Renal pelvis (tissue), 1 donor: ENCODE measurements at regions not wholly inside any gene's neighbourhood (a gene's known extent, or its start where the extent isn't known, plus 50 kb on each side); places are given as distances from the start of the nearest gene placed in this dataset.

Source experiments
- DNase-seq: peaks from one replicate; pipeline ENCODE4 v3.0.0-alpha.2; 2013

- DNase-seq: no peak
Measured at GRCh38 chr6:44500074-44500473, 112.6 kb downstream of the CDC5L start.

GRCh38 chr6:44503471-44503870 lies 116.0 kb downstream of the CDC5L start:
- DNase-seq: no peak

GRCh38 chr6:44504301-44504791 lies 116.8 kb downstream of the CDC5L start:
- DNase-seq: peak; percentile 82

GRCh38 chr6:44505751-44506150 lies 118.2 kb downstream of the CDC5L start:
- no peak for DNase-seq

- no peak for DNase-seq
Measured at GRCh38 chr6:44507014-44507413, 119.5 kb downstream of the CDC5L start.

GRCh38 chr6:44508646-44509045 lies 121.1 kb downstream of the CDC5L start:
- no peak for DNase-seq

GRCh38 chr6:44511126-44511525 lies 123.6 kb downstream of the CDC5L start:
- no peak for DNase-seq

- no peak for DNase-seq
Measured at GRCh38 chr6:44512868-44513741, 125.6 kb downstream of the CDC5L start.

- DNase-seq: no peak
Measured at GRCh38 chr6:44514085-44514484, 126.6 kb downstream of the CDC5L start.

GRCh38 chr6:44514576-44515193 lies 127.2 kb downstream of the CDC5L start:
- no peak for DNase-seq

GRCh38 chr6:44522871-44523270 lies 135.4 kb downstream of the CDC5L start:
- no peak for DNase-seq

- DNase-seq: no peak
Measured at GRCh38 chr6:44524476-44525227, 137.1 kb downstream of the CDC5L start.

GRCh38 chr6:44525761-44526351 lies 138.3 kb downstream of the CDC5L start:
- no peak for DNase-seq

GRCh38 chr6:44527181-44527580 lies 139.7 kb downstream of the CDC5L start:
- DNase-seq: no peak

GRCh38 chr6:44527583-44528369 lies 140.3 kb downstream of the CDC5L start:
- no peak for DNase-seq

GRCh38 chr6:44528370-44528644 lies 140.8 kb downstream of the CDC5L start:
- no peak for DNase-seq

- no peak for DNase-seq
Measured at GRCh38 chr6:44528716-44529115, 141.2 kb downstream of the CDC5L start.

- DNase-seq: no peak
Measured at GRCh38 chr6:44529146-44529905, 141.8 kb downstream of the CDC5L start.

- DNase-seq: no peak
Measured at GRCh38 chr6:44530209-44530909, 142.9 kb downstream of the CDC5L start.

GRCh38 chr6:44530910-44531234 lies 143.4 kb downstream of the CDC5L start:
- DNase-seq: no peak
